ENCODE measurements at regions not wholly inside any gene's neighbourhood (a gene's known extent, or its start where the extent isn't known, plus 50 kb on each side); places are given as distances from the start of the nearest gene placed in this dataset.

- TF ChIP-seq TEAD4 (IDR thresholded peaks at IDR 0.05; ENCODE audit: borderline replicate concordance, insufficient read depth) (no peak), FOXM1 (IDR thresholded peaks at IDR 0.05; ENCODE audit: low read depth) (no peak), JUND (IDR thresholded peaks at IDR 0.05) (no peak), EZH2phosphoT487 (IDR thresholded peaks at IDR 0.05; ENCODE audit: borderline replicate concordance, low read depth) (no peak)
Observed at GRCh38 chr5:77882670-77883257, 106.6 kb upstream of the TBCA start.
